ENCODE measurements at regions not wholly inside any gene's neighbourhood (a gene's known extent, or its start where the extent isn't known, plus 50 kb on each side); places are given as distances from the start of the nearest gene placed in this dataset.
"Not testable (repeated sequence)": the region's sequence is repeated elsewhere in the genome, so short reads cannot be mapped to it uniquely, and the experiment has no call there.

GRCh38 chr16:21543151-21543836 is 56.1 kb upstream of the METTL9 start:
- H3K27me3 ChIP-seq (ENCODE audit: control insufficient read depth, insufficient read depth, low read length); H3K9ac ChIP-seq (ENCODE audit: low read length); H3K36me3 ChIP-seq (ENCODE audit: control insufficient read depth, insufficient read depth, low read length); H3K4me3 ChIP-seq (ENCODE audit: low read length); H3K27ac ChIP-seq (ENCODE audit: low read depth, low read length); H3K4me1 ChIP-seq (ENCODE audit: control insufficient read depth, insufficient read depth, low read length): not testable (repeated sequence)

GRCh38 chr16:21545664-21546326 is 53.6 kb upstream of the METTL9 start:
- not testable (repeated sequence) for H3K27ac ChIP-seq (ENCODE audit: low read depth, low read length); H3K9ac ChIP-seq (ENCODE audit: low read length); H3K36me3 ChIP-seq (ENCODE audit: control insufficient read depth, insufficient read depth, low read length); H3K4me1 ChIP-seq (ENCODE audit: control insufficient read depth, insufficient read depth, low read length); H3K4me3 ChIP-seq (ENCODE audit: low read length); H3K27me3 ChIP-seq (ENCODE audit: control insufficient read depth, insufficient read depth, low read length)

- not testable (repeated sequence) for H3K36me3 ChIP-seq (ENCODE audit: control insufficient read depth, insufficient read depth, low read length); H3K27ac ChIP-seq (ENCODE audit: low read depth, low read length); H3K9ac ChIP-seq (ENCODE audit: low read length); H3K4me1 ChIP-seq (ENCODE audit: control insufficient read depth, insufficient read depth, low read length); H3K27me3 ChIP-seq (ENCODE audit: control insufficient read depth, insufficient read depth, low read length); H3K4me3 ChIP-seq (ENCODE audit: low read length)
Observed at GRCh38 chr16:21549396-21549795, 50.0 kb upstream of the METTL9 start.

All from rectal smooth muscle tissue (tissue), 1 donor.